ENCODE measurements at regions not wholly inside any gene's neighbourhood (a gene's known extent, or its start where the extent isn't known, plus 50 kb on each side); places are given as distances from the start of the nearest gene placed in this dataset.

GRCh38 chr14:98514016-98514415 is 758.0 kb downstream of the BCL11B start:
- TF ChIP-seq TEAD4 (IDR thresholded peaks at IDR 0.05) (no peak), RAD21 (IDR thresholded peaks at IDR 0.05; ENCODE audit: low read depth) (no peak), ZBTB7A (IDR thresholded peaks at IDR 0.05; ENCODE audit: low read depth) (no peak), EP300 (IDR thresholded peaks at IDR 0.05; ENCODE audit: borderline replicate concordance) (no peak)

DNA sequence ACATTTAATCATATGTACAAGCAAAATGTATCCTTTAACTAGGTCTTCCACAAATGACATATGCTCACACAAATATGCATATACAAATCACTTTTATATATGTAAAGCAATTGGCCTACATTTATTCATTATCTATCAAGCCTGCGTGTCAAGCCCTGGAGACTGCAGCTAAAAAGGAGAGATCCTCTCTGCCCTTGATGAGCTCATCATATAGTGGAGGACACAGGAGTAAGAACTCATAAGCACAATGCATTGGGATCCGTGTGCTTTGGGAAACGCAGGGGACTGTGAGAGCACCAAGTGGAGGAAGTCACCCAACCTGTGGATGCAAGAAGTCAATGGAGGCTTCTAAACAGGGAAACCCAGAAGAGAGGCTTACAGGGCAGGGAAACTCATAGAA is 735.7 kb downstream of the BCL11B start:
- TF ChIP-seq CREB1 (IDR thresholded peaks at IDR 0.05; ENCODE audit: low read depth) (no peak), EP300 (IDR thresholded peaks at IDR 0.05; ENCODE audit: borderline replicate concordance) (no peak), RAD21 (IDR thresholded peaks at IDR 0.05; ENCODE audit: low read depth) (no peak), CEBPB (IDR thresholded peaks at IDR 0.05) (no peak), MAX (IDR thresholded peaks at IDR 0.05) (no peak), TAF1 (IDR thresholded peaks at IDR 0.05; ENCODE audit: low read depth) (no peak), EGR1 (IDR thresholded peaks at IDR 0.05) (no peak), REST (IDR thresholded peaks at IDR 0.05; ENCODE audit: low read depth) (no peak), NFIC (IDR thresholded peaks at IDR 0.05) (no peak), ZBTB7A (IDR thresholded peaks at IDR 0.05; ENCODE audit: low read depth) (no peak), TCF12 (IDR thresholded peaks at IDR 0.05; ENCODE audit: low read depth) (no peak), TEAD4 (IDR thresholded peaks at IDR 0.05) (no peak), FOXM1 (IDR thresholded peaks at IDR 0.05; ENCODE audit: borderline replicate concordance, low read depth) (no peak), YY1 (IDR thresholded peaks at IDR 0.05; ENCODE audit: low read depth) (no peak)
- TF ChIP-seq, protein P1, sequence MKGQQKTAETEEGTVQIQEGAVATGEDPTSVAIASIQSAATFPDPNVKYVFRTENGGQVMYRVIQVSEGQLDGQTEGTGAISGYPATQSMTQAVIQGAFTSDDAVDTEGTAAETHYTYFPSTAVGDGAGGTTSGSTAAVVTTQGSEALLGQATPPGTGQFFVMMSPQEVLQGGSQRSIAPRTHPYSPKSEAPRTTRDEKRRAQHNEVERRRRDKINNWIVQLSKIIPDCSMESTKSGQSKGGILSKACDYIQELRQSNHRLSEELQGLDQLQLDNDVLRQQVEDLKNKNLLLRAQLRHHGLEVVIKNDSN (IDR thresholded peaks at IDR 0.05), result no peak

DNA sequence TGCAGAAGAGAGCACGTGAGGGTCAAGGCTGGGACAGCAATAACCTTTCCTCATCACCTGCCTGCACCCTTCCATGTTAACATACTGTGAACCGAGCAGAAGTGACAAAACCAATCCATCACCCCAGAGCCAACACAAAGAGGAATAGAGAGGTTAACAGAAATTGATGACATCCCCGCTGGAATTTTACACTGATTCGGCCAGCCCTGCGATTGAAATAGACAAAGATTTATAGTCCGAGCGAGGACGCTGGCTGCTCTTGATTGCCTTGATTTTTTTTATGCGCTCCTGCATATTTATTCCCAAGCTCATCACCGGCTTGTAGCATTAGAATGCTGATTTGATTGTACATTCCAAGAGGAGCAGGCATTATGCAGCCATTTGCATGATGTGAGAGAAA is 729.7 kb downstream of the BCL11B start:
- no peak for TF ChIP-seq CEBPB (IDR thresholded peaks at IDR 0.05)
- TF ChIP-seq YY1 (IDR thresholded peaks at IDR 0.05; ENCODE audit: low read depth), result no peak
- no peak for TF ChIP-seq TEAD4 (IDR thresholded peaks at IDR 0.05)
- no peak for TF ChIP-seq RAD21 (IDR thresholded peaks at IDR 0.05; ENCODE audit: low read depth)
- no peak for TF ChIP-seq TAF1 (IDR thresholded peaks at IDR 0.05; ENCODE audit: low read depth)

DNA sequence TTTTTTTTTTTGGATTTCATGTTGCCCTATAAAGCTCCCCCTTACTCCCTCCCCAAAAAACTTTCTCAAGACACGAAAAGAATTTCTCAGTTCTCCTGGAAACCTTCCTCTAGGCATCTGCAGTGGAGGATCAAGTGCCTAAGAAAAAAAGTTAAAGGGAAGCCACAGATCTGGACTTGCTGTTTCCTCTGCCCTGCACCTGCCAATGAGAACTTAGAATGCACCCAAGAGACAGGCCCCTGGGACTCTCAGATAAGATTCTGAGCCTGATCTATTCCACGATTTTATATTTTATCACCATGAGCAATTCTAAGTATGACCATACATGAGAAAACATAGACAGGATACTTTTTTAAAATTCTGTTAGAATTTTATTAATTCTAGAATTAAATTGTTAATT is 728.9 kb downstream of the BCL11B start:
- TF ChIP-seq EGR1 (IDR thresholded peaks at IDR 0.05) (no peak), FOXM1 (IDR thresholded peaks at IDR 0.05; ENCODE audit: borderline replicate concordance, low read depth) (no peak), TAF1 (IDR thresholded peaks at IDR 0.05; ENCODE audit: low read depth) (no peak), ZBTB7A (IDR thresholded peaks at IDR 0.05; ENCODE audit: low read depth) (no peak), REST (IDR thresholded peaks at IDR 0.05; ENCODE audit: low read depth) (no peak), RAD21 (IDR thresholded peaks at IDR 0.05; ENCODE audit: low read depth) (no peak), TCF12 (IDR thresholded peaks at IDR 0.05; ENCODE audit: low read depth) (no peak), CEBPB (IDR thresholded peaks at IDR 0.05) (no peak), CREB1 (IDR thresholded peaks at IDR 0.05; ENCODE audit: low read depth) (no peak), YY1 (IDR thresholded peaks at IDR 0.05; ENCODE audit: low read depth) (no peak)

GRCh38 chr14:98544174-98544573 is 727.8 kb downstream of the BCL11B start:
- TF ChIP-seq REST (IDR thresholded peaks at IDR 0.05; ENCODE audit: low read depth) (no peak), EP300 (IDR thresholded peaks at IDR 0.05; ENCODE audit: borderline replicate concordance) (no peak), FOXM1 (IDR thresholded peaks at IDR 0.05; ENCODE audit: borderline replicate concordance, low read depth) (no peak), TCF12 (IDR thresholded peaks at IDR 0.05; ENCODE audit: low read depth) (no peak), YY1 (IDR thresholded peaks at IDR 0.05; ENCODE audit: low read depth) (no peak), RAD21 (IDR thresholded peaks at IDR 0.05; ENCODE audit: low read depth) (no peak), TEAD4 (IDR thresholded peaks at IDR 0.05) (no peak), TAF1 (IDR thresholded peaks at IDR 0.05; ENCODE audit: low read depth) (no peak), NFIC (IDR thresholded peaks at IDR 0.05) (no peak), EGR1 (IDR thresholded peaks at IDR 0.05) (no peak), ZBTB7A (IDR thresholded peaks at IDR 0.05; ENCODE audit: low read depth) (no peak)
- TF ChIP-seq, protein P1 (IDR thresholded peaks at IDR 0.05), result no peak
